NCI-H82 treated with DMSO at 0.1 percent for 48 hours (cell line): ENCODE measurements at regions not wholly inside any gene's neighbourhood (a gene's known extent, or its start where the extent isn't known, plus 50 kb on each side); places are given as distances from the start of the nearest gene placed in this dataset.
A peak's percentile ranks its signal among the peaks of the same experiment; 100 is the strongest.

Source experiments
- DNase-seq: peaks from one replicate; lab custom pipeline; 2025; ENCODE audit not compliant: unreplicated experiment; lab: John Stamatoyannopoulos, UW

DNA sequence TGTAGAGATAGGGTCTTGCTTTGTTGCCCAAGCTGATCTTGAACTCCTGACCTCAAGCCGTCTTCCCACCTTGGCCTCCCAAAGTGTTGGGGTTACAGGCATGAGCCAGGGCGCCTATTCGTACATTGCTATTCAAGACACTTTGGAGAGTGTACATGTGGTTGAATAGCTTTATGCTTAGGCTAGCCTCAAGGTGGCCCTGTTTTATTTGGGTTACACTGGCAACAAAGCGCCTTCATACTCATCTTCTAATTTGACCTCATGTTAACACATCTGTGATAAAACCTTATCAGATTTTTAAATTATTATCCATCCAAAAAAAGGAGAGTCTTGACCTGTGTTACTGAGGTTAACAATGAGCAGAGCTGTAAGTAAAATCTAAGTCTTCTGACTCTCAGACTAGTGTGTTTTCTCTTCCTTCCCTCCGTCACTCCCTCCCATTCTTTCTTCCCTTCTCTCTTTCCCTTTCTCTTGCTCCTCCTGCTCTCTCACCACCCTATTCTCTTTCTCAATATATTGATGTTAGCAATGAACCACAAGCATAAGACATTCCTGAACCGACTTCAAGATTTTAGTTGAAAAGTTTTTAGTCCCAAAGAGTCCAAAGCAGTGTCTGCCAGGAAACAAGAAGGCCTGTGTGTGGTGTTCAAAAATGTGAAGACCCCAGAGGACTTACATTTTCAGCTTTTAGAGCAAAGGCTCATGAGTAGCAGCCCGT, 603.7 kb upstream of the CFAP20DC start:
- no peak for DNase-seq

DNA sequence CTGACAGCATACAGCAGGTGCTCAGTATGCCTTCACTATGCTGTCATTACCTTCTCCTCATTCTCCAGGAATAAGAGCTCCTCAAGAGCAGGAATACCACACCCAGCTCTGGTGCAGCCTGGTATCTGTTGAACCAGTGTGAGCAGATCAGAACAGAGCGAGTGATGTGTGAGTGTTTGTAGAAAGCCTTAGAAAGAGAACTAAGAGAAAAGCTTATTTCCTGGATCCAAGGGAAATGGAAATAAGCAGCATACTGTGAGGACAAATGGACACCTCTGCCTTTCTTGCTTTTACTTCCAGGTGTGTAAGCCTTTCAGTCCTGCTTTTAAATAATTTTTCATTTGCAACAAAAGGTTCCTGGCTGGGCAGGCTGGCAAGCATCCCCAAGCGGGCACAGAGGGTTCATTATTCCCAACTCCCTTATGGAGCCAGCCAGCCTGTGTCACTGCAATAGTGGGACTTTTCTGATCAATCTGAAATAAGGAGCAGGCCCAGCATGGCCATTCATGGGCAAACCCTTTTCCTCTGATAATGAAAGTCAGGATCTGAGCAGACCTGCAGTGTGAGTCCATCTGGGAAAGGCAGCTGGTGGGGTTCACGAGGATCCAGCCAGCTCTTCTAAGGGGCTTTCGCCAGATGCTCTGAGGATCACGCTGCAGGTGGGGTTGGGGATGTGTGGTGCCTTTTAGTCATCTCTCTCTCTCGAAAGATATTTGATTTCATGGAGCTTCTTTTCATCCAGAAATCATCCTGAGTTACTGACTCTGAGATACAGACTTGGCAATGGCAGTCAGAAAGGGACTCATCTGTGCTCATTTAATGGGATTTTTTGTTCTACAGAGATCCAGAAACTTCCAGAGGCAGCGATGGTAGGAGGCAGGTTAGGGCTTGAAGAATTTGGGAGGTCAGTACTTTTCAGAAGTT, 594.9 kb upstream of the CFAP20DC start:
- DNase-seq: no peak

DNA sequence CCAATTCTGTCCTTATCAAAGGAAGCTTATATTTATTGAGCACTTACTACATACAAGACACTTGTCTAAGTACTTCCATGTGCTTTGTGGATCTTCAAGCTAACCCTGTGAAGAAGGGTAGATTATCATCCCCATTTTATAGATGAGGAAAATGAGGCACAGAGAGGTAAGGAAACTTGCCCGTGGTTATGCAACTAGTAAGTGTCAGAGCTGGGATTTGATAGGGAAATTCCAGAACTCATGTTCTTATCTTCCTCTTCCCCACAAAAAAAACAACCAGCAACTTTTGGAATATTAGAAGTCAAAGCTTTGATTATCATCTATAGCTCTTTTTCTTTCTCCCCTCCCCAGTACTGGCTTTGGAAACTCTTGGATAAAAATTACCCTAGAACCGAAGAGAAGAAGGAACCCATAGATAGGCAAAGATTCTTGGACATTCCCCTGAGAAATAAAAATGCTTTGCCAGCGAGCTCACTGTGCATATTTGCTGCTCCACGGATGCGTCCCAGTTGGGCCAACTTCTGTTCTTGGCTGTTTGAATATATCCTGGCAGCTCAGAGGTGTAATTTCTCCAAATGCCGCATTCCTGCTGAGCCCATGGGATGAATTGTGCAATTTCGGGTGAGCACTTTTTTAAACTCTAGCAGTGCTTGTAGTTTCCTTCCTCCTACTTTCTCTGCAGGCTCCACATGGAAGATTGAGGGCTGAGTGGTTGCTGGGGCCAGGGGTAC, 591.5 kb upstream of the CFAP20DC start:
- no peak for DNase-seq

DNA sequence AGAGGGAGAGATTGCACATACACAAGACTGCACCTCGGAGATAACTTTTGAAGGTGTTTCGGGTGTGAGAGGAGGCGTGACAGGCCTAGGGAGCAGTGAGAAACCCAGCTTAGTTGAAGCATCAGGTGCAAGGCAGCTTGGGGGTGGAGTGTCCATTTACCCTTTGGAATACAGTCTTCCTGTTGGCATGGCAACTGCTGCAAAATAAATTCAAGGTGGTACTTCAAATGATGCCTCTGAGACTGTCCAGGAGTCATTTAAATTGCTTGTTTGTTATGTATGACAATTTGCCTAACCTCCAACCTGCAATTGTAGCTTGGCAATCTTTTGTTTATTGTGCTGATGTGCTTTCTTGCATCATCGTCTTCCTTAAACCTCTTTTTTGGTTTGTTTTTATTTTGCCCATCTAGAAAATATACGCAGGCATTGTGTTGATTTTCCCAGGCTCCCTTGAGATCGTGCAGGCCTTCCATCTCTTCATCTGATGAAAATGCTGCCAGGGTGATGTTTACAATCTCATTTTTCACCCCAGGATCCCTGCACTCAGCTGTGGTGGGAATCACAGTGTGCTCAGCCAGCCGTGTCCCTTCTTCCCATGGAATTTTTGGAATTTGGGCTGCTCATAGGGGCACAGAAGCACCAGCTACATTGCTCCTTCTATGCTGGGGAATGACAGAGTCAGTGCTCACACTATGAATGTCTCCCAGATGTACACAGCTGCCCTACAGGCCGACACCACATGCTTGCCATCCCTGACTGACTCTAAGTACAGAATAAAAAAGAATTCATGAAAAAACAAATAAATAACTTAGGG, 583.1 kb upstream of the CFAP20DC start:
- no peak for DNase-seq

DNA sequence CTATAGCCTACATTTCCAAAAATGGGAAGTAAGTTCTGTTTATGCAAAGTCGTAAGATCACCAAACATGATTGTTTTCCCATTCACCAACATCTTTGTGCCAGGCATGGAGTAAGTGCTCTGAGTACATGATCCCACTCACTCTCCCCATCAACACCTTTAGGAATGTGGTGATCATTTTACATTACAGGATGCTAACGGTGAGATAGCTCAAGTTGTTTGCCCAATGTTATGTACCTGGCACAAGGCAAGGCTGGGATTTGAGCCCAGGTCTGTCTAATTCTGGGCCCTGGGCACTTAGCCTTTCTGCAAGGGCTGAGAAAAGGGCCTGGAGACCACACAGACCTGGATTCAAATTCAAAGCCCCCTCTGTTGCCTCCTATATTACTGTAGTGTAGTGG, 581.7 kb upstream of the CFAP20DC start:
- no peak for DNase-seq

DNA sequence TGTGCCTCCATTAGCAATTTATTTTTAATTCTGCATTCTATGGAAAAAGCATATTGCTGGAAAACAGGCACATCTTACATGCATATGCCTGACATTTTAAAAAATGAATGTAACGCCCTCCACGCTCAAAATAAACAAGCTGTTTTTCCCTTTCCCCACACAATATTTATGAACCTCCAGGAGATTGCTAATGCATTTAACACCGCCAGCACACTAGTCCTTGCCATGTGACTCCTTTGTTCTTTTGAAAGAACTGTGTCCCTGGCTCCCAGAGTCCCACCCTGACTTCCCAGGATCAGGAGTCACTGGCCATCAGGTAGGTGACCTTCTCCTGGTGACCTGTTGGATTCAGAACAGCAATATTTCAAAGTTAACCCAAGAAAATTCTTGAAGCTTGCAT, 571.2 kb upstream of the CFAP20DC start:
- DNase-seq: no peak

DNA sequence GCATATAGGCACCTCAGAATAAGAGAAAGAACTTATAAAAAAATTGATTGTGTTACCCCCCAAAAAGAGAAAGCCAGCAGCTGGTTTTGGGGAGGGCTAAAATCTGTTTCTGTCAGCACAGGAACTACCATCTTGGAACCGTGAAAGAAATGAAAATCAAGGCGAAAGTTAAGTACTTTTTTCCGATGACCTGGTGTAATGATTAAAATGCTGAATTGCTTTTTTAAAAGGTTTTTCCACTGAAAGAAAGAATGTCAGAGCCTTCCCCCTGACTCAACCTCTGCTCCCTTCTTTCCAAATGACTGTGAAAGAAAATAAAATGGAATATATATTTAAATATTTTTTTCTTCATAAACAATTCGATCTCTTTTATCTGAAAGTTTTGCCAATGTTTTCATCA, 570.5 kb upstream of the CFAP20DC start:
- DNase-seq: no peak

DNA sequence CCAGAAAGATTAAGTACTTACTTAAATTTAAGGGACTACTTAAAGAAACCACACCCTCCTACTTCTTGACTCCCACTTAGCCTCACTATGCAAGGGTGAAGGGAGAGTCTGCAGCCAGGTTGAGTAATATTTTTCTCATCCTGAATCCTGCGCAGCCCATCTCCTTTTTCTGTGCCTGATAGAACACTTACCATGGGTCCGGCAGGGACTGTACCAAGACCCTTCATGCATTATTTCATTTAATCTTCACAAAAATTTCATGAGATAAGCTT, 562.6 kb upstream of the CFAP20DC start:
- DNase-seq: no peak

DNA sequence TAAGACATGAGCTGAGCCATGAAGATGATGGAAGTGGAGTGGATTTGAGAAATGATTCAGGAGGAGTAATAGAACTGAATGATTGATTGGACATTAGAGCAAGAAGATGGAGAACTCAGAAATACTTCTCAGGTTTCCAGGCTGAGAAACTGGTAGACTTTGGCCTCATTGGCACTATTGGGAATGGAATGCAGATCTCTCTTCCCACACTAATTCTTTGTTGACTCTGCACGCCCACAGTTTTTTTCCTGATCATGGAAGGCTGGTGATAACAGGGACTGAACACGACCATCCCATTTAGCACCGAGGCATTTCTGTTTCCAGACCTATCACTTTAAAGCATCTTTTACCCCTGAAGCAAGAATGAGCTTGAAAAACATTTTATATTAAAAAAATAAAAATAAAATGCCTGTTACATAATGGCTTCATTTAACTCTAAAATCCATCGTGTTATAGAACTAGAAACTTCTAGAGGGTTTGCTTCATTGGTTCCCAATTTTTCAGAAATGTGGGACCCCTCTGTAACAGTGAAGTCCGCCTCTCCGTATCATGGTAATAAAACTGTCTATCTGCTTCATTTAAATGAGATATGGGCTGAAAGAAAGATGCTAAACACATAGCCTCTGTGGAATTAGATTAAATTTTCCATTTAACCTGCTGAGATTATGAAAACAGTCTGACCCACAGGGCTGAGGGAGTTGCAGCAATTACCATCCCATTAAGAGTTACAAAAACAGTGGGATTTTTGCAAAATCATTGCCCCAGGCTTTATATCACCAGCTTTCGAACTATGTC, 562.0 kb upstream of the CFAP20DC start:
- DNase-seq: no peak

DNA sequence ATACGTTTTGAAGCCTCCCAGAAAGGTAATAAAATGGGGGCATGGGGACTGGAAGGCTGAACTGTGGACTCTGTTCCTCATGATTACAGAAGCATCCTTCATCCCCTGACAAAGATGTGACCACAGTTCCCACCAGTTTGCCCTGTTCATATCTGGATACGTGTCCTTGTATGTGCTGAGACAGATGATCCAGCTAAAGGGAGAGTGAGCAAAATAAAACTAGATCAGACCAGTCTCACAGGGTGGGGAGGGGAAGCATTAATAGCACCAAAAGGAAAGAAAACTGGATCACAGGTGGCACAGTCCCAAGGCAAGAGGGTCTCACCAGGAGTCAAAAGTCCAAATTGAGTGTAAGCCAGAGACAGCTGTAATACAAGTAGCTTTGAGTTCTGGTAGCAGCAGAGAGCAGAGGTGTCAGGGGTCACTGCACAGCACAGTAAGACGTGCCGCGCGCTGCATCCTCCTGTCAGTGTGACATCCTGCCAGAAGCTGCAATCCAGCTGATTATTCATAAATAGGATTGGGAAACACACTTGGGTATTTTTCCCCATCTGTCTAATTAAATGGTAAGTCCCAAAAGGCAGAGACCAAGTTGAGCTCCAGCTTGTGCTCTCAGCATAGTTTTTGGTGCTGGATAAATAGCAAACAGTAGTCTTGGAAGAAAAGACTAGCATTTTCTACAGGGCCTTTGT, 560.0 kb upstream of the CFAP20DC start:
- DNase-seq: peak; percentile 86

DNA sequence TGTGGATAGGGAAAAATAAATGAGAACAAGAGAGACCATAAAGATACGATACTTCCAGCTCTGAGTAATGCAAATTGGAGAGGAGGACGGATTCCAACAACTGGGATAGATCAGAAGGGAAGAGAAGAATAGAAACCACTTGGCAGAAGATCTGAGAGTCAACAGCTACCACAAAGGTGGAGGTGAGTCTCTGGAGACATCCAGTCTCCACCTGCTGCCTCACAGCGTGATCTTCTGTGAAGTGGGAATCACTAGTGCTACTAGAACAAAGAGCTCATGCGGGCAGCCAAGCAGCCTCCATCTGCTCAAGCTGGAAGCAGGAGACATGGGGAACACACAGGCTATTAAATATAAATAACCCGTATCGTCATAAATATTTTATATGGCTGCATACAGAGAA, 558.5 kb upstream of the CFAP20DC start:
- DNase-seq: no peak

DNA sequence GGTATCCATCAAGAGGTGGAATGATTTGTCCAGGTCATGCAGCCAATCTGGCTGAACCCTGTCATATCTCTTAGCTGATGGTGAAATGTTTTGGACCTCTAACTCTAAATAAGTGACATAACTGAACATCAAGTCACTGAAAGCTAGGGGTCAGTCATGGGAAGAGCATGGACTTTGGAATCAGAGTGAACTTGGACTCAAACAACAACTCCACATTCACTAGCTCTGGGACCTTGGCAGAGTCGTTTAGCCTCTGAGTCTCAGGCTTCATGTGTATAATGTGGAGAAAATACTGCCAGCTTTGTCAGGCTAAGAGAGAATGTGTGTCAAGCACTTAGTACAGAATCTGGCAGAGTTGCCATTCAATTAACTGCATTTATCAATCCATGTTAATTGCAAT, 557.8 kb upstream of the CFAP20DC start:
- no peak for DNase-seq

DNA sequence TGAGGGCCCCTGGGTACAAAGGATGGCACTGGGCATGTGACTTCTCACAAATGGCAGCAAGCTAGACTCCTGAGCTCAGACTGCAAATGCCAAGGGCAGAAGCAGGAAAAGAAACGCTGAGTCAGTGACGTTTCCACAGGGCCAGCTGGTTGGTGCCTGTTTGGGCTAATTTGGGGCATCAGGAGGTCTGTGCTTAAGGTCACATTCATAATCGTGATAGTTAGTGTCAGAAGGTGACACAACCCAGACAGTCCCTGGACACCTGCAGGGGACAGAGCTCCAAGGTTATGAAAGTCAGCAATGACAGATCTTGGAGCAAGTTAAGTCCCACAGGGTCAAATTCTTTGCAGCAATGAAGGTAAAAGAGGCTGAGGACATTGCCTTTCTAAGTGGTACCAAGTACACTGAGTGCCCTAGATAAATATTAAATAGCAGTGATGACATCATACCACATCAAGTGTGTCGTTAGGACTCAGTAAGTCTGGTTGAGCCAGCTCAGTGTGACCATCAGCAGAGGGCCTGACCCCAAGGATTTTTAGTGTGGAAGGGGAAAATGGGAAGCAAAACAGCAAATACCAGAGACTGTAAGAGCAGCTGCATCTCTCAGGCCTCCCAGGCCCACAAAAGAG, 556.9 kb upstream of the CFAP20DC start:
- DNase-seq: no peak

DNA sequence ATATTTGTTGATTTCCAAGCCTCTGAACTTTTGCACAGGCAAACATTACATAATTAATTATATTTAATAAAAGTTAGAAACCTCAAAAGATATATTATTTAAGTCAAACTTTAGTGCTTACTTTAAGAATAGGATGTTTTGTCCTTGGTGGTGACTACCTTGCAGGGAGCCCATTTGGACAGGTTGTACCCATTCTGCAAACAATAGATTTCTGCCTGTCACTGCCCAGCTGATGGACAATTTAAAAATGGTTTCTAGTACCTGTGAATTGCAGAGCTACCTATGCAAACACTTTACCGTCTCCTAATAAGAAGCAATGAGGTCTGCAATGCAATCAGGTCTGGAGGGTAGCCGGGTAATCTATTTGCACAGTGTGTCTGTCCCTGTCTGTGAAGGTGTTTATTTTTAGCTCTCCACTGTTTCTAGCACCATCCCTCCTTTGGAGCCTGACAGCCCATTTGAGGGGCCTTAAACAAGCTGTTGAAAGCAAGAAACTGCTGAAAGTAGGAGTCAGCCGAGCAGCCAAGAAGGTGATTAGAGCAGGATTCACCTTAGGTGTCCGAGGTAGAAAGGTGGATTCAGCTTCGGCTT, 556.2 kb upstream of the CFAP20DC start:
- no peak for DNase-seq

DNA sequence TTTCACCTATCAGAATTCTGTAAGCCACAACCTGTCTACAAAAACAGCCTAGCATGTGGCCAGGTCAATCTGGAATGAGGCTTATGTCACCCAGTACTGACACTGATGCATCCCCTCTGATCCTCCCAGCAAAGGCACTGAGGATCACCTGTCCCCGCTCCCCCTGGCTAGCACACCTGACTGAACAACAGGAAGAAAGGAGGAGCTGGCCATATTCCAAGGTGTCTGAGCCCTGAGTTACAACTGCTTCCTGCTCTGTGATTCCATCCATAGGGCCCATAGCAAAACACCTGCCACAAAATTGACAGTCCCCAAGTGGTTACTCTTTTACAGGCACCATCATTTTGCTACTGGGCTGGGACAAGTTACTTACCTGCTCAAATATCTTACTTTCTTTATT, 555.5 kb upstream of the CFAP20DC start:
- DNase-seq: no peak

DNA sequence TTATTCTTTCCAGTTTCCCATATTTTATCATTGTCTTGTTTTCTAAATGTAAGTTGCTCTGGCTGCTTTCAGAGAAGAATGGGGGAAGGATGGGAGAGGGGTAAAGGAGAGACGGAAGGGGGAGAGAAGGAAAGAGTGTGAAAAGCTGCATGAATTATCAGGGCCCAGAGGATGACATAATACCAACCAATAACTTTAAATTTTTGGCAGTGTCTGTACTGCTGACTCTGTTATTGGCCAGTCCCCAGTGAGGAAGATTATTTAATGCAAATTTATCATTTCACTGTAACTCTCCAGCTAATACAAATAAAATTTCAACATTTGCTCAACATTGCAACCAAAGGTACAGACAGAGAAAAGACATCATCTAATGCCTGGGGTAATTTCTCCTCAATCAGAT, 551.7 kb upstream of the CFAP20DC start:
- no peak for DNase-seq

DNA sequence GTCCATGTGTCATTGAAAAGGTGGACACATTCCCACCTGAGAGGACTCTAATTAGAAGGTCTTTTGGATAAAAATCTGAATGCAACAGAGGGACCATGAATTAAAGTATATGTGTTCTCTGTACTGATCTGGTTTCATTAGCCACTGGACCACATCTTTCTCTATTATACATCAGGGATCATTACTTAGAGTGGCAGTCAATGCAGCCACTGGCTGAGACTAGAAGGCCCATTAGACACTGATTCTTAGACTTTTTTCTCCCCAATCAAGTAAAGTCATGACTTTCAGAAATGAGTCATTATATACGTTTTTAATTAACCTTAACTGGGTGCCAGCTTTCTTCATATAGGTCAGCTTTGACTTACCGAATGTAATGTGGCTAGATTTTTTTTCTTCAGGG, 550.8 kb upstream of the CFAP20DC start:
- DNase-seq: no peak

DNA sequence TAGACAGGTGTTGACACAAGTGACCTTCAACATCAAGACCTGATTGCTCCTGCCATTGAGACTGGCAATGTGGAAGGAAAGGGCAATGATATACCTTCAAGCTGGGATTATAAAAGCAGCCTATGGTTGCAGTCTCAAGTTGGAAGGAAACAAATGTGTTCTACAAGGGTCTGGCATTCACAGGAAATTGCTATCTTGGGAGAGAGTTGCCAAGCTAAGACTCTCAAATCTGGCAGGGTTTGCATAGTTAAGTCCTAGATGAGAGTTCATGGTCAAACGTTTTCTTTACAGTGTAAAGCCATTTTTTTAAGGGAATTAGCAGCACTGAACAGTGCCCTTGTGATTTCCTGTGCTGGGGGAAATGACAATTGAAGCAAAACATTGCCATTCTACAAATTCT, 546.9 kb upstream of the CFAP20DC start:
- no peak for DNase-seq

DNA sequence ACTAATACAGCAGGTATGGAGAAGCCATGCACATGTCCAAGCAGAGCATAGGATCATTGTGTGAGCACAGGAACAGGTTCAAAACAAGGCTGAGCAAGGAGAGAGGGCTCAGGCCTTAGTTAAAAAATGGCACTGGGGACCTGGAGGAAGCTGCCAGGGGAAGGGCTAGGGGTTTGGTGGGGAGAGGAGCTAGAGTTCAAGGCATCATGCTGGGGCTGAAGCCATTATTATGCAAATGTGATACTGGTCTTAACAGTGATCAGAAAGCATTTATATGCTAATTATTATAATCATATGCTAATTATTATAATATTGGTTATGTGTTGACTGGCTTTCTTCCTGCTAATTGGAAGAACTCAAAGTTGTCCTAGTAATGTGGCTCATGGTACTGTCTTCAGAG, 546.0 kb upstream of the CFAP20DC start:
- no peak for DNase-seq
